HG02981 (cell line): ENCODE measurements at regions not wholly inside any gene's neighbourhood (a gene's known extent, or its start where the extent isn't known, plus 50 kb on each side); places are given as distances from the start of the nearest gene placed in this dataset.

Experiments used
- ATAC-seq: cut with Tn5 transposase; IDR thresholded peaks from one replicate; pipeline ENCODE4 v1.9.1; 2021; ENCODE audit warnings: mild to moderate bottlenecking, moderate library complexity; ENCODE audit not compliant: unreplicated experiment

DNA sequence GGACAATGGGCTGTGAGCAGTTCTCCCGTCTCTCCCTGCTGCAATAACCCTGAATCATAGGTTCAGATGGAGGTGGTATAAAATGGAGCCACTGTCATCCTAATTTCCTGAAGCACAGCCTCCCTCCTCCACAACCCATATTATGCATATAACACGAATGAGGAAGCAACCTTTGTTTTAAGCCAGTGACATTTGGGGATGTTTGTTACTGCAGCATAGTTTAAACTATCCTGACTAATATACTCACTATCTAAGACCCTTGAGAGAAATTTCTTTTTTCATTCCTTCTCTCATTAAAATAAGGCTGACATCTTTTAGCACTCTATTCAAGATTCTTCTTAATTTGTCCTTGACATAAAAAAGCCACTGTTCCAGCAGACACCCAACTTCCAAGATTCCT lies 413.4 kb downstream of the SOX9 start:
- no peak for ATAC-seq

DNA sequence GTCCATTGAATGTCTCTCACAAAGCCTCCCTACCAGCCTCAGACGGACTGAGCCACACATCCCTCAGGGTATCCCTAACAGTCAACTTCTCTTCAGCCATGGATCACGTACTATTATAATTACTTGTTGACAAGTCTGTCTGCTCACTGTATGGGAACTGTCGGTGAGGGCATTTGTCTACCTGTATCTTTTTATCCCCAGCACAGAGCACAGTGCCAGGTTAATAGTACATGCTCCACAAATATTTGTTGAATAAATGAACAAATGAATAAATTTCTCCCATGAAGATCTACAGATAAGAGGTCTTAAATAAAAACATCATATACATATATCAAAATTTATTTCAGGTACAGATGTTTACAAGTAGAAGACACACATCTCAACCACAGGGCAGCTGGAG lies 414.0 kb downstream of the SOX9 start:
- ATAC-seq = no peak

DNA sequence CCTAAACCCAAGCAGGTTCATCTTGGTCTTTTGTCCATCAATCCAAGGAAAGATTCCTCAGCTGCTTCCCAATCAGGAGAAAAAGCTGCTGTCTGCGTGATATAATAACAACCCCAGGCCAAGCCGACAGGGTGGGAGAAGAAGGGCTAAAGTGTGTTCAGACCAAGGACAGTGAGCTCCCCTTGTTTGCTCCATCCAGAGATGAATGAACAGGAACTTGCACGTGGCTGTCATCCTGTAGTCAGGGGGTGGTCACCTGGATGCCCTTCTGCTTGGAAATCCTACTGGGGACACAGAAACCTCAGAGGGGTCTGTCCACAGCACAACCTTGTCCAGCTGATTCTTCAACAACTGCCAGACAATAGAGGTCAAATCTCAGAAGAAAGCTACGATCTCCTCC lies 414.5 kb downstream of the SOX9 start:
- ATAC-seq = no peak

DNA sequence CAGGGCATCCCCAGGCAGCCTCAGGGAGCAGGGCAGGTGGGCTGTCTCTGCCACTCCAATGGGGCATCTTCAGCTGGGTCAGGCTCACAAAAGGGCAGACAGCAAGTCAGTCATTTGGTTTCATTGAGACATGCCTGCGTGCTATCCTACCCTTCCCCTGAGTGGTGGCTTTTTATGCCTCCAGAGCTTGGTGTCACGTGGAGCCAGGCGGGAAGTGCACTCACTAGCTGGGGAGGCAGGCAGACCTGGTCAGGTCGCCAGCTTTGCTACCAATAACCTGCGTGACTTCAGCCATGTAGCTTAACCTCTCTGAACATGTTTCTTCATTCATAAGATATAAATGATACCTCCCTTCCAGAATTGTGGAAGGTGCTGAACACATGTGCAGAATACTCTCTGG lies 415.0 kb downstream of the SOX9 start:
- no peak for ATAC-seq

DNA sequence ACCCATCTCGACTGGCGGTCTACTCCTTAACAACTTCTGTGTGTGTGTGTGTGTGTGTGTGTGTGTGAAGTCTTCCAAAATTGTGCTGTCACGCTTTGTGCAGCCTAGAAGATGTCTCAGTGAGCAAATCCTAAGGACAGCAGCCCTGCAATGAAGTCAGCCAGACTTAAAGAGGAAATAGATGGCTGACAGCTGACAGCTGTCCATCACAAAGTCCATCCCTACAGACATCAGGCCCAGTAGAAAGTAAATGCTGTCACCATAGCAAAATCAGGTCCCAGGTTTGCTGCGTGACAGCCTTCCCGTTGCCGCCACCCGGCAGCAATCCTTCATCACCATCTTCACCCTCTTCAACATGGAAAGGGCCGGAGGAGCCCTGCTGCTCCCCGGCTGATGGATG lies 416.0 kb downstream of the SOX9 start:
- ATAC-seq = no peak

DNA sequence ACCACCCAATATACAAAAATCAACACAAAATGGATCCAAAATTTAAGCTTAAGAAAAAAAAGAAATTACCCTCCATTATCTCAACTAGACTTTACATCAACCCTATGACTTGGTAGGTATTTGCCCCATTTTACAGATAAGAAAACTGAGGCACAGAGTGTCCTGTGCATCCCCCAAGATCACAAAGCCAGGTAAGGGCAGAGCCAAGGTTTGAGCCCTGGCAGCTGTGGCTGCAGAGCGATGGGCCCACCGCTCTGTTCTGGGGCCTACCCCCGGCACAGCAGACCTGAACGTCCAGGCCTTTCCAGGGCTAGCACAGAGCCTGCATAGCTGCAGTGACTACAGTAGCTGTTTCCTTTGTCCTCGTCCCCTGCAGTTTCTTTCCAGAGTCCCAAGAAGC lies 417.6 kb downstream of the SOX9 start:
- no peak for ATAC-seq

DNA sequence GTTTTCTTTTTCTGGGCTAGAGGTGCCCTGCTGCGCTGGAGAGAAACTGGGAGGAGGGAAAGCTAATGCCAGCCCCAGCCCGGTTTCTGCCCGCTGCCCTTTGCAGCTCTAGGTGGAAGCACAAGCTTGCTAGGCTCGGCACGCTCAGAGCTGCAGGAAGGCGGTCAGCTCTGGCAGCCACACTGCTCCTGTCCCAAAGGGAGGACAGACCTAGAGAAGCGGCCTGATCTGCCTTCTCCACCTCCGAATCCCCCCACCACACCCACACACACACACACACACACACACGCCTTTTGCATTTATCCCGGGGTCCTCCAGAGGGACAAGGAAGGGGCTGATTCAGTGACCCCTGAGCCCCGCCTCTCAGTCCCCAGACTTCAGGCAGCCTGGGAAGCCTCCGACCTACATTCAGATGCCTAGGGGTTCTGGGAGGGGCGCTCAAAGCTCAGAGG lies 418.1 kb downstream of the SOX9 start:
- ATAC-seq = no peak

DNA sequence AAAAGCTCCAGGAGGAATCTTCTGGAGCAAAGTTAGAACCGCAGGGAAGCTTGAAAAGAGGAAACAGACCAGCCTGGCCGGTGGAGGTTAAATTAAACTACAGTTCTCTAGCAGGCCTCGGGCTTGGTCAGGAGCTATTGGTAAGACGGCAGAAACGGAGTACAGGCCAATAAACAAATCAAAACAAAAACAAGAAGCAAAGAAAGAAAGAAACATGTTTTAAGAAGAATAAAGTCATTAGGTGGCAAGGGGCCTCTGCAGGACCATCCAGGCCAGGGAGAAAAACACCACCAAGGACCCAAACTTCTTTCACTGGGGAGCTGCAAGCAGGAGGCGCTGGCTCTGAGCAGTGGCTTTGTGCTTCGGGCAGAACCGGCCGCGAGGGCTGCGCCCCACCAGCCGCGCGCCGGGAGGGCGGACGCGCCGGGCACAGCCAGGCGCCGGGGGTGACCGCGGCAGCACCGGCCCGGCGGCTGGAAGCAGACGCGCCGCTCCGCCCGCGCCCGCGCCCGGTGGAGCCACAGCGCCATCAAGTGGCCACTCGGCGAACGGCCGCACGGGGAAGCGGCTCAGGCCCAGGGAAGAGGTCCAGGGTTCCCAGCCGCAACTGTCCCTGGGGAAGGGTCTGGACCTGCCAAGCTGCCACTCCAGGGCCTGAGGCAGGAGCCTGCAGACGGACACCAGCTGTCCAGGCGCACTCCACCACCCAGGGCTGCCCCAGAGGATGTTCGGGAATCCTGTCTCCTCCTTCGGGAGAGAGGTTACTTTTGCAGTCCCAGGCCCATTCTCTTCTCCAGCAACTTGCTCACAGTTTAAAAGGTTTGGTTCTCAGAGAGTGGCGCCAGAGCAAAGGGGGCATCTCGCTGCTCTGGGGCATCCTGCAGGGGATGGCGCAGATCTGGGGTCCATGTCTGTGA lies 419.4 kb downstream of the SOX9 start:
- ATAC-seq = peak; percentile 89

DNA sequence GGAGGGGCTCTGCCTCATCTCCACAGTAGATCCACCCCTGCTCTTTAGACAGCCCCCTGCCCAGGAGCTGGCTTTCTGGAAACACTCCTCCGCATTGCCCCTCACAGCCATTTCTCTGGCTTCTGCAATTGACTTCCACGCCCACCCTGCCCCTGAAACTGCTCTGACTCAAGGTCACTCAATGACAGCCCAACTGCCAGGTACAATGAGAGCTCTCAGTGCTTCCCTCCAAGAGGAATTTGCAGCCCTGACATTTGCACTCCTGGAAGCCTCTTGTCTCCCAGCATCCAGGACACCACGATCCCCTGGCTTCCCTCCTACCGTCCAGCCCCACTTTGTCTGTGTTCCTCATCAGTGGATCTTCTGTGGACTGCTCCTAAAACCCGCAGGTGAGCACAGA lies 421.5 kb downstream of the SOX9 start:
- ATAC-seq = no peak

DNA sequence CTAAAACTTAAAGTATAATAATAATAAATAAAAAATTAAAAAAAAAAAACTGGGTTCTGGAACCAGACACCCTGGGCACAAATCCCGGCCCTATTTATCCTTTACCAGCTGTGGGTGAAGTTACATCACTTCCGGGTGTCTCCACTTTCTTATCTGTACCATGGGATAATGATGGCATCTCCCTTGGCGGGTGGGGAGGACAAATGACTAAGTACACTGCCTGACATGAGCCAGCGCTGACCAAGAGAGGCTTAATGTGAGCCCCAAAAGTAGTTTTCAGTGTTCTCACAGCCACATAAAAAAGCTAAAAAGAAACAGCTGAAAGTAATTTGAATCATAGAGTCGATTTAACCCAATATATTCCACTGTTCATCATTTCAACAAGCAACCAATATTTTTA lies 424.9 kb downstream of the SOX9 start:
- ATAC-seq = no peak

DNA sequence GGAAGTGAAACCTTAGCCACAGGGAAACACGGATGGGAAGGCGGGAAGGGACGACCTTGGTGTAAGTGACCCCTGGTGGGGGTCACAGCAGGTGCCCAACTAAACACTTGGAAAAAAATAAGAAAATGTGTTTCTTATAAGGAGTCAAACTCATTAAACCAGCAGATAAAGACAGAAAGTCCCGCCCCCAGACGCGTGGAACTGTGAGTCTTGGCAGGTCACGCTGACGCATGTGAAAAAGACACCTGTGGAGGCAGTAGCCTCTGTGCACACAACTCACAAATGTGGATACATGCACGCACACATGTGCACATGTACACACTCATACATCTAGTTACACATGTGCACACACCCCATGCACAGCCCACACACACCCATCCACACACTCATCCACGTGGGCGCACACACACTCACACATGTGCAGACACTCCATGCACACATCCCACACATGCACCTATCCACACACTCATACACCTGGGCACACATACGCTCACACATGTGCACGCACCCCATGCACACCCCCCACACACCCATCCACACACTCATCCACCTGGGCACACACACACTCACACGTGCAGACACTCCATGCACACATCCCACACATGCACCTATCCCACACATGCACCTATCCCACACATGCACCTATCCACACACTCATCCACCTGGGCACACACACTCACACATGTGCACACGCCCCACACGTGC lies 432.4 kb downstream of the SOX9 start:
- no peak for ATAC-seq

DNA sequence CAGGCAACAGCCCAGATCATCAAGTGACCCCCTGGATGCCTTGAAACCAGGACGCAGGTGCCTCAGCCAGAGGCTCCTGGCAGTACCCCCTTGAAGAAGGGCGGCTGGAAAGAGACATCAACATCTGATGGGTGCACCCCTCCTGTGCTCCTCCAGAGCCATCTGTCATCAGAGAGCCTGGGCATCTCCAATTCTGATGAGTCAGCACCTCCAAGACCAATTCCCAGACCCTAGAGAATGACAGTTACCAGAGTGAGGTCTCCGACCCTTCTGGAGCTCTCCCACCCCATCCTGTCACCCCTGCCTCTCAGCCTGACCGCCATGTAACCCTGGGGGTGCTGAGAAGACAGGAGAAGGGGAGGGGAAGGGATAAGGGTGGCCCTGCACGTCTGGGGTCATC lies 433.7 kb downstream of the SOX9 start:
- ATAC-seq = no peak

DNA sequence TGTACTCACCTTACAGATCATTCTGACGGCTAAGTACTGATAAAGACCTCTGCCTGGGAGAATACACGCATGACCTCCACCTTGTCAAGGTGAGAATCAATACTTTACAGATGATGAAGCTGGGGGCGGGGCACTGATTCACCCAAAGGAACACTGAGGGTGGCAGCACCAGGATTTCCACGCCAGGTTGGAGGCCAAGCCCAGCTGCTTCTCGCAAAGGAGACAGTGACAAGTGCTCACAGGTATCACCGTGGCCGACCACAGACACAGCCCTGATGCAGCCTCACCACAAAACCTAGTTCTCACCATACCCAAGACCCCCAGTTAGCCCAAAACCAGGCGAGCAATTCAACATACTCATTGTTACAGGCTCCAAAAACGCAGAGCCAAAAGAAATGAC lies 434.2 kb downstream of the SOX9 start:
- no peak for ATAC-seq

DNA sequence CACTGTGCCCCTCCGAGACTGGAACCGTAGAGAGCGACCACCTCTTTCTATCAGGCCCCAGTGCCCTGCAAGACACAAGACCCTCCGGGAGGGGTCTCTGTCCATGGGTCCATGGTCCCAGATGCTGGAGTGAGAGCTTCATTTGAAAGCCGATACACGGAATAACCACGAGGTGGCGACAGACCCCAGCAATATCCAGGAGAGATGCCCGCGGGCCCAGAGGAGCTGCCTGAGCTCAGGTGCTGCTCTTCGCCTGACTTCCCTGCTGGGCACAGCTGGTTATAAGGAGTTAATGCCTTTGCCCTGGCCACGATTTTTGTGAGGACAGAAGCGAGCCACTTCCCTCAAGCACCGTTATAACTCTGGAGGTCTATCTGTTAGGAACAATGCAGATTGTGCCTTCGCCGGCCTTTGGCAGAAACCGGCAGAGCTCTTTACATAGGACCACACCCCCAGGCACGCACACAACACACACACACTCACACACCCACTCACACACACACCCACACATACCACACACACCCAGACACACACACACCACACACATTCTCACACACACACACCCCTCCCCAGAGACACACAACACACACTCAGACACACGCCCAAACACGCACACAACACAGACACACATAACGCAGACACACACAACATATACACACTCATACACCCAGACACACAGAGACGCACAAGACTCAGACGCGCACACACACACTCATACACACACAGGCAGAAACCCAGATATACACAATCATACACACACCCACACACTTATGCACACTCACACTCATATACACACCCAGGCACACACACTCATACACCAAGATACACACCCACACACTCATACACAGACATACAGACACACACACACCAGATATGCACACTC lies 436.4 kb downstream of the SOX9 start:
- no peak for ATAC-seq

DNA sequence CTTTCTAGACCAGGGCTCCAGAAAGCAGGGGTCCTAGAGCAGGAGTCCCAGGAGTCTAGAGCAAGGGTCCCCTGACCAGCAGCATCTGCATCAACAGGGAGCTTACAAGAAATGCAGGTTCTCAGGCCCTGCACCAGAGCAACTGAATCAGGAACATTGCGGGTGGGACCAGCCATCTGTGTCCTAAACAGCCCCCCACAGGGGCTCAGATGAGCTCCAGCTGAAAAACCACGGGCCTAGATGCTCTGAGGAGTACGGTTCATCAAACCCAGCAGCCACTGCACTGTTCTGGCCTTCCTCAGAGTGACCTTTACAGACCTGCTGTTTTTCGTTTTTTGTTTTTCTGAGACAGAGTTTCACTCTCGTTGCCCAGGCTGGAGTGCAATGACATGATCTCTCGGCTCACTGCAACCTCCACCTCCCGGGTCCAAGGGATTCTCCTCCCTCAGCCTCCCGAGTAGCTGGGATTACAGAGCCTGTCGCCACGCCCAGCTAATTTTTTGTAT lies 438.2 kb downstream of the SOX9 start:
- no peak for ATAC-seq

DNA sequence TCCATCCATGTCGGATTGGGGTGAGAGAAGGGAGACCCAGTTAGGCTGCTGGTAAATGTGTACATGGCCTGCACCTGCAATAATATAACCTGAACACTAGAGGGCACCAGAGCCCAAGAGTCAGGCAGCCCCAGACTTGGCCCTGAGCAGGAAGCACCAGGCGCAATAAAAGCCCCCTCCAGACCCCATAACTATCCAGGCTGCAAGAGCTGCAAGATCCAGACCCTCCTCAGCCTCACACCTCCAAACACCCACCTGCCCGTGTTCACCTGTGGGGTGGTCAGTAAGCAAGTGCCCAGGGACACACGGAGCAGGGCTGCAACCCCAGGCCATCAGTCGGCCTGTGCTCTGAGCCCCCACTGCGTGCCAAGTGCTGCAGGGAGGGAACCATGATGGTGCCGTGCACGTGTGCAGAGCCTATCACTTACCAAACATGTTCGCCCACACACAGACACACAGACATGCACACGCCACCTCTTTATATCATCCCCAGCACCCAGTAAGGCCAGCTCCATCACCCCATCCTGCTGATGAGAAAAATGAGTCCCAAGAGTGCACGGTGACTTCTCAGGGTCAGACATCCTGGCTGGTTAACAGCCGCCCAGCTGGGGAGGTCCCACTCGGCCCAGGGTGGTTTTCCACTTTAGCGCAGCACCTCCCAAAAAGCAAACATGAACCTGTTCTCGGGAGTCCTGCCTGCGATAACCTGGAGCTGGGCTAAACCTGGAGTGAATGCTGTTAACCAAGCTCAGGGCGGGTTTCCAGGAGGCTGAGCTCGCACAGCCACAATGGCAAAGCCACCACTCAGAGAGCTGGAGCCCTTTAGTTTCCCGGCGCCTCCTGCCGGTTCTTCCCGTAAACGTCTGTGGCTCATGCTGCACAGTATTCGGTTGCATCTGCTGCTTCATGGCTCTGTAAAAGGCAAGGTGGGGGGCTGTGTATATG lies 439.8 kb downstream of the SOX9 start:
- ATAC-seq = no peak

DNA sequence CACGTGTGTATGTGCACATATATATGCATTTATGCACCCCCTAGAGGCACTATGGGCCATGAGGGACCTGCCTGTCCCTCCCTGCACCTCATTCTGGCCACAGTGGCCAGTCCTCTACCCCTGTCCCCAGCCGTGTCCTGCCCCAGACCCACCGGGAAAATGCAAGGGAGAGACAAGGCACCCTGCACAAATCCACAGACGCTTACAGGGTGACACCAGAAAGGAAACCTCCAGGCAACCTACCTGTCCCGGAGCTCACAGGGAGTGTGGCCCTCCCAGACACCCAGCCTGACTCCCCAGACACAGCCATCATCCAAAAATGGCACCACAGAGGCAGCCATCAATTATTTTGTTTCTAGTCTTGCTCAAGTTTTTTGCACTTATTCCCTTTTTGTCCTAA lies 440.4 kb downstream of the SOX9 start:
- no peak for ATAC-seq

DNA sequence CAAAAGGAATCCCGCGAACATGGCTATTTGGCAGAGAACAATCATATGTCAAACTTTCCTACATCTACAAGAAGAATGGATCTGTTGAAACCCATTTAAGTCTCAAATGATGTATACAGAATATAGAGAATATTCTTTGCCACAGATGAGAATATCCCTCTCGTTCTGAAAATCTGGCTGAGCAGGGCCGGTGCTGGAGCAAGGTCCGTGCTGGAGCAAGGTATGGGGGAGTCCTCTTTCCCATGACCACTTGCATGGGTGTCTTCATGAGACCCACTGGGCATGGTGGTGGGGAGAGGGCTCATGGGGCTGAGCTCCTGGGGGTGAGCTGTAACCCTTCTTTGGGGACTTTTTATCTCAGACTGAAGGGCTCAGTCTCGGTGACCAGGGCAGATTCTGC lies 440.9 kb downstream of the SOX9 start:
- no peak for ATAC-seq

DNA sequence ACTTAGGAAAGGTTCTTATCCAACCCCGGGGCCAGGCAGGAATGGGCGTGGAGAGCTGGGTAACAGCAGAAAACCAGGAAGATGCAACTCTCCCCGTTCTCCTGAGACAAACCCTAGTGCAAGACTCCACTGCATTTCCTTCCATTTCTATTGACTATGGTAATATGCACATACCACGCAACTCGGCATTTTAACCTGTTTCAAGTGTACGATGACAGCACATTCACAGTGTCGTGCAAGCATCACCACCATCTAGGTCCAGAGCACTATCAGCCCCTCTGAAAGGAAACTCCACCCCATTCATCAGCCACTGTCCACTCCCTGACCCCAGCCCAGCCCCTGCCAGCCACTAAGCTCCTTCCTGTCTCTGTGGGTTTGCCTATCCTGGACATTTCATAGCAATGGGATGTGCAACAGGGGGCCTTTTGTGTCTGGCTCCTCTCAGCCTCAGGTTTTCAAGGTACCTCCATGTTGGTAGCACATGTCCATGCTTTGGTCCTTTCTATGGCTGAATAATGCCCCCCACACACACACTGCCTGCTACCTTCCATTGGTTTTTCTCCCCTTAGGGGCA lies 441.9 kb downstream of the SOX9 start:
- ATAC-seq = no peak

DNA sequence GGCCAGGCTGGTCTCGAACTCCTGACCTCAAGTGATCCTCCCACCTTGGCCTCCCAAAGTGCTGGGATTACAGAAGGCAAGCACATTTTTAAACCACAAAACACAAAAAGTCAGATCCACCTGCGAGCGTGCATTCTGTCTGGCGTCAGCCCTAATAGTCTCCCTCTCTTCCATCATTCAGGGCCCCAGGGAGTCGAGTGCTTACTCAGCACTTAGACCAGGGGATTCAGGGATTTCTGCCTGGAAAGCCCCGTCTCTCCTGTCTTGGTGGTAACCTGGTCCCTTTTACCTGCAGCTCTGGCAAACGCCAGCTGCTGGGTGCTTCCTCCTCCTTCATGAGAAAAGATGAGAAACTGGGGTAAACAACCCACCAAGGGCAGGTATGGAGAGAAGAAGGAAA lies 443.1 kb downstream of the SOX9 start:
- no peak for ATAC-seq
